DND-41 (cell line): ENCODE measurements at regions not wholly inside any gene's neighbourhood (a gene's known extent, or its start where the extent isn't known, plus 50 kb on each side); places are given as distances from the start of the nearest gene placed in this dataset.

Experiments used
- ATAC-seq: fragments of 200-7000 bp; cut with Tn5 transposase; 3 replicates; pipeline ENCODE4 v1.9.1; 2021; ENCODE audit warnings: low read depth; ENCODE audit not compliant: insufficient read depth
- DNase-seq: peaks from one replicate; pipeline ENCODE4 v3.0.0-alpha.2; 2020
- H2AFZ ChIP-seq: 2 replicates; pipeline ENCODE4 v1.6.0; 2012; ENCODE audit warnings: low read depth, low read length
- H3K27ac ChIP-seq: 2 replicates; pipeline ENCODE4 v1.5.1; 2012; ENCODE audit warnings: low read length, inconsistent platforms
- H3K27me3 ChIP-seq: fragments of 200-600 bp; sonication (generic); 2 replicates; pipeline ENCODE4 v1.6.0; 2012; ENCODE audit warnings: low read length, mild to moderate bottlenecking, inconsistent platforms; ENCODE audit not compliant: insufficient read depth, poor library complexity
- H3K36me3 ChIP-seq: 2 replicates; pipeline ENCODE4 v1.5.1; 2012; ENCODE audit warnings: low read length, inconsistent platforms; ENCODE audit not compliant: insufficient read depth
- H3K4me1 ChIP-seq: 2 replicates; pipeline ENCODE4 v1.5.1; 2012; ENCODE audit warnings: mild to moderate bottlenecking, low read length; ENCODE audit not compliant: insufficient read depth
- H3K4me2 ChIP-seq: 2 replicates; pipeline ENCODE4 v1.6.0; 2012; ENCODE audit warnings: mild to moderate bottlenecking, moderate library complexity, low read length, inconsistent platforms; ENCODE audit not compliant: insufficient read depth
- H3K4me3 ChIP-seq, 2 experiments: fragments of 200-600 bp in 1 of 2; shearing (Covaris generic) in 1 of 2; 2 replicates each; pipeline ENCODE4 v1.5.1; 2012 to 2016; ENCODE audit warnings: inconsistent platforms in 2 of 2, low read length in 2 of 2, mild to moderate bottlenecking in 2 of 2, low read depth in 1 of 2, moderate library complexity in 1 of 2
- H3K79me2 ChIP-seq: 2 replicates; pipeline ENCODE4 v1.6.0; 2012; ENCODE audit warnings: low read length, inconsistent platforms; ENCODE audit not compliant: insufficient read depth
- H3K9ac ChIP-seq: 2 replicates; pipeline ENCODE4 v1.6.0; 2012; ENCODE audit warnings: low read depth, mild to moderate bottlenecking, inconsistent platforms, low read length, moderate library complexity
- H3K9me3 ChIP-seq: 2 replicates; pipeline ENCODE4 v1.5.1; 2012; ENCODE audit warnings: low read length, moderate library complexity, mild to moderate bottlenecking, inconsistent platforms; ENCODE audit not compliant: insufficient read depth, severe bottlenecking
- H4K20me1 ChIP-seq: 2 replicates; pipeline ENCODE4 v1.6.0; 2012; ENCODE audit warnings: low read length; ENCODE audit not compliant: insufficient read depth
- EZH2 ChIP-seq: IDR thresholded peaks from 3 replicates; pipeline ENCODE4 v1.6.1; 2012; ENCODE audit warnings: borderline replicate concordance, low read depth, mild to moderate bottlenecking, moderate library complexity, low read length, inconsistent platforms; ENCODE audit not compliant: severe bottlenecking
- TF ChIP-seq, protein P1 (sequence below): IDR thresholded peaks from 2 replicates; pipeline ENCODE4 v1.5.1; 2012; ENCODE audit warnings: borderline replicate concordance, low read length, moderate library complexity, mild to moderate bottlenecking; ENCODE audit not compliant: poor library complexity, severe bottlenecking; ENCODE audit errors: extremely low read depth

DNA sequence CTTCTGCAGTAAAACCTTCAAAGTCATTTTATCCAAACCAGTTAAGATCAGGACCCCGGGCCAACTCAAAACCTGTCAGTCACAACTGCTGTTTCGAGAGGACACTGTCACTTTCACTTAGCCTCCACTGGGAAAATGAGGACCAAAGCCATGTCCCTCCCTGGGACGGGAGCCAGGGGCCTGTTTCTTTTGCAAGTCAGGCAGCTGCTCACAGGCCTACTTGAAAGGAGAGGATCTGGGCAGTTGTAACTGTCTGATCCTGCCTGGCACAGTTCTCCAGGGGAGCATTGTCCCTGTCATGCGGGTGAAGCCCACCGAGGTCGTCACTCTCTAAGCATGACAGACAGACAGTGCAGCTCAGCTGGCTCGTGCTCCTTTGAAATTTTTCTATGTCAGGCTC, 276.2 kb downstream of the NPIPA8 start:
- no peak for TF ChIP-seq EZH2
- TF ChIP-seq, protein P1, sequence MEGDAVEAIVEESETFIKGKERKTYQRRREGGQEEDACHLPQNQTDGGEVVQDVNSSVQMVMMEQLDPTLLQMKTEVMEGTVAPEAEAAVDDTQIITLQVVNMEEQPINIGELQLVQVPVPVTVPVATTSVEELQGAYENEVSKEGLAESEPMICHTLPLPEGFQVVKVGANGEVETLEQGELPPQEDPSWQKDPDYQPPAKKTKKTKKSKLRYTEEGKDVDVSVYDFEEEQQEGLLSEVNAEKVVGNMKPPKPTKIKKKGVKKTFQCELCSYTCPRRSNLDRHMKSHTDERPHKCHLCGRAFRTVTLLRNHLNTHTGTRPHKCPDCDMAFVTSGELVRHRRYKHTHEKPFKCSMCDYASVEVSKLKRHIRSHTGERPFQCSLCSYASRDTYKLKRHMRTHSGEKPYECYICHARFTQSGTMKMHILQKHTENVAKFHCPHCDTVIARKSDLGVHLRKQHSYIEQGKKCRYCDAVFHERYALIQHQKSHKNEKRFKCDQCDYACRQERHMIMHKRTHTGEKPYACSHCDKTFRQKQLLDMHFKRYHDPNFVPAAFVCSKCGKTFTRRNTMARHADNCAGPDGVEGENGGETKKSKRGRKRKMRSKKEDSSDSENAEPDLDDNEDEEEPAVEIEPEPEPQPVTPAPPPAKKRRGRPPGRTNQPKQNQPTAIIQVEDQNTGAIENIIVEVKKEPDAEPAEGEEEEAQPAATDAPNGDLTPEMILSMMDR, result no peak
- H3K4me3 ChIP-seq, result no peak overlapping the region
- H3K4me2 ChIP-seq, result no peak overlapping the region
- no peak overlapping the region for H2AFZ ChIP-seq
- ATAC-seq (no peak), DNase-seq (no peak)
- H3K79me2 ChIP-seq, result no peaks in the 10 kb centered on the region
- no peaks in the 10 kb centered on the region for H3K27me3 ChIP-seq
- H3K9me3 ChIP-seq, result no peaks in the 10 kb centered on the region
- H3K9ac ChIP-seq, result no peak overlapping the region
- no peaks in the 10 kb centered on the region for H3K4me1 ChIP-seq
- H4K20me1 ChIP-seq, result no peaks in the 10 kb centered on the region
- no peaks in the 10 kb centered on the region for H3K36me3 ChIP-seq
- H3K27ac ChIP-seq, result no peak overlapping the region

- no peak for ATAC-seq
- no peak overlapping the region for H3K4me3 ChIP-seq
- H4K20me1 ChIP-seq, result no peaks in the 10 kb centered on the region
- no peaks in the 10 kb centered on the region for H3K9me3 ChIP-seq
- H2AFZ ChIP-seq, result no peak overlapping the region
- H3K79me2 ChIP-seq, result no peaks in the 10 kb centered on the region
- DNase-seq, result no peak
- no peaks in the 10 kb centered on the region for H3K4me1 ChIP-seq
- no peak overlapping the region for H3K4me2 ChIP-seq
- no peak overlapping the region for H3K9ac ChIP-seq
- no peak overlapping the region for H3K27ac ChIP-seq
- TF ChIP-seq EZH2, result no peak
- TF ChIP-seq, protein P1, result no peak
- H3K27me3 ChIP-seq, result no peaks in the 10 kb centered on the region
- H3K36me3 ChIP-seq, result no peaks in the 10 kb centered on the region
These were observed 277.0 kb downstream of the NPIPA8 start for GRCh38 chr16:18059577-18059976.

GRCh38 chr16:18059089-18059488, 277.4 kb downstream of the NPIPA8 start:
- no peaks in the 10 kb centered on the region for H3K9me3 ChIP-seq
- TF ChIP-seq EZH2, result no peak
- TF ChIP-seq, protein P1, result no peak

GRCh38 chr16:18055411-18055916, 281.1 kb downstream of the NPIPA8 start:
- no peaks in the 10 kb centered on the region for H3K4me1 ChIP-seq
- TF ChIP-seq EZH2, result no peak
- ATAC-seq, result no peak

More at GRCh38 chr16:18059089-18059488, 277.4 kb downstream of the NPIPA8 start:
- Histone ChIP-seq H3K4me1 (no peaks in the 10 kb centered on the region), H2AFZ (no peak overlapping the region), H3K79me2 (no peaks in the 10 kb centered on the region), H3K4me3 (no peak overlapping the region), H3K4me2 (no peak overlapping the region), H3K36me3 (no peaks in the 10 kb centered on the region), H3K9ac (no peak overlapping the region), H4K20me1 (no peaks in the 10 kb centered on the region), H3K27ac (no peak overlapping the region), H3K27me3 (no peaks in the 10 kb centered on the region)
- DNase-seq, result no peak
- ATAC-seq, result no peak

More at GRCh38 chr16:18055411-18055916, 281.1 kb downstream of the NPIPA8 start:
- no peak overlapping the region for H3K4me3 ChIP-seq
- H3K4me2 ChIP-seq, result no peak overlapping the region
- no peak for DNase-seq
- H2AFZ ChIP-seq, result no peak overlapping the region
- no peak overlapping the region for H3K27ac ChIP-seq
- H3K79me2 ChIP-seq, result no peaks in the 10 kb centered on the region
- H3K9me3 ChIP-seq, result no peaks in the 10 kb centered on the region
- peaks cover 3% of the 10 kb centered on the region for H3K27me3 ChIP-seq
- no peak overlapping the region for H3K9ac ChIP-seq
- H4K20me1 ChIP-seq, result no peaks in the 10 kb centered on the region
- no peaks in the 10 kb centered on the region for H3K36me3 ChIP-seq
